Endothelial cell of umbilical vein (primary cell): ENCODE measurements at regions not wholly inside any gene's neighbourhood (a gene's known extent, or its start where the extent isn't known, plus 50 kb on each side); places are given as distances from the start of the nearest gene placed in this dataset.

Experiments used
- BruUV-seq: library from RNA; stranded (reverse); fragments of 400-500 nt; replicated peaks from 2 replicates; lab custom pipeline; 2021; lab: Mats Ljungman, UMichigan
- CTCF ChIA-PET: fragments of 300-600, 350-600 bp; sonication (Branson Sonifier 250); formaldehyde crosslinking; loops from one replicate; lab custom pipeline; 2021; ENCODE audit warnings: antibody characterized with exemption, inconsistent platforms; lab: Charles Lee
- POLR2A ChIA-PET: fragments of 300-600, 350-600 bp; sonication (Branson Sonifier 250); formaldehyde crosslinking; loops from one replicate; lab custom pipeline; 2021; ENCODE audit warnings: antibody characterized with exemption, inconsistent platforms; lab: Charles Lee
- DNase-seq: peaks from one replicate; pipeline ENCODE4 v3.0.0-alpha.2; 2011; ENCODE audit warnings: low read depth, low spot score
- FAIRE-seq: peaks from 2 replicates; lab custom pipeline; 2011; peaks lifted over from hg19 to GRCh38; lab: Jason Lieb, UNC
- H2AFZ ChIP-seq: 2 replicates; pipeline ENCODE4 v1.6.0; 2012; ENCODE audit warnings: low read depth, low read length, control low read depth, inconsistent platforms
- H3K27ac ChIP-seq: 2 replicates; pipeline ENCODE4 v1.5.1; 2011; ENCODE audit warnings: low read depth, mild to moderate bottlenecking, control low read depth, low read length, moderate library complexity; ENCODE audit not compliant: insufficient read depth
- H3K27me3 ChIP-seq, 2 experiments: 2 replicates each; pipeline versions ENCODE4 v1.6.0 to v1.6.1; 2011; ENCODE audit warnings: low read length in 2 of 2, mixed read lengths in 1 of 2; ENCODE audit not compliant: control insufficient read depth in 2 of 2, insufficient read depth in 2 of 2
- H3K36me3 ChIP-seq, 2 experiments: 2 replicates in 1 of 2; 3 replicates in 1 of 2; pipeline ENCODE4 v1.5.1; 2011; ENCODE audit warnings: low read length in 2 of 2, mild to moderate bottlenecking in 1 of 2, moderate library complexity in 1 of 2; ENCODE audit not compliant: control insufficient read depth in 2 of 2, insufficient read depth in 2 of 2; ENCODE audit errors: extremely low read depth in 1 of 2
- H3K4me1 ChIP-seq: 3 replicates; pipeline ENCODE4 v1.5.1; 2011; ENCODE audit warnings: mild to moderate bottlenecking, low read length; ENCODE audit not compliant: control insufficient read depth, insufficient read depth; ENCODE audit errors: extremely low read depth
- H3K4me2 ChIP-seq: 2 replicates; pipeline ENCODE4 v1.6.1; 2011; ENCODE audit warnings: low read length, control low read depth, mixed read lengths; ENCODE audit not compliant: insufficient read depth
- H3K4me3 ChIP-seq, 3 experiments: fragments of 200-600 bp in 1 of 3; sonication (generic), shearing (Covaris generic) in 1 of 3; replicated peaks in 1 of 3; 2 replicates each; pipeline ENCODE4 v1.5.1; 2011 to 2016; ENCODE audit warnings: control low read depth in 3 of 3, low read length in 3 of 3, mild to moderate bottlenecking in 2 of 3, inconsistent platforms in 1 of 3, low read depth in 1 of 3, moderate library complexity in 1 of 3; ENCODE audit not compliant: insufficient read depth in 1 of 3
- H3K79me2 ChIP-seq: 2 replicates; pipeline ENCODE4 v1.6.0; 2012; ENCODE audit warnings: low read length, inconsistent platforms; ENCODE audit not compliant: control insufficient read depth, insufficient read depth
- H3K9ac ChIP-seq: replicated peaks from 2 replicates; pipeline ENCODE3; 2011; ENCODE audit warnings: low read length, control low read depth; ENCODE audit not compliant: insufficient read depth; ENCODE audit errors: extremely low read depth
- H3K9me1 ChIP-seq: replicated peaks from 3 replicates; pipeline ENCODE4 v1.6.0; 2011; ENCODE audit warnings: mild to moderate bottlenecking, low read length; ENCODE audit not compliant: control insufficient read depth, insufficient read depth; ENCODE audit errors: extremely low read depth
- H3K9me3 ChIP-seq: replicated peaks from 2 replicates; pipeline ENCODE4 v1.5.1; 2012; ENCODE audit warnings: low read length, inconsistent platforms; ENCODE audit not compliant: control insufficient read depth, insufficient read depth
- H4K20me1 ChIP-seq: replicated peaks from 2 replicates; pipeline ENCODE3; 2011; ENCODE audit warnings: mild to moderate bottlenecking, low read length; ENCODE audit not compliant: control insufficient read depth, insufficient read depth; ENCODE audit errors: extremely low read depth
- EZH2 ChIP-seq: IDR thresholded peaks from 2 replicates; pipeline ENCODE4 v1.6.1; 2012; ENCODE audit warnings: borderline replicate concordance, low read depth, mild to moderate bottlenecking, moderate library complexity, low read length, inconsistent platforms; ENCODE audit not compliant: severe bottlenecking
- FOS ChIP-seq: IDR thresholded peaks from 2 replicates; pipeline ENCODE4 v1.6.1; 2011; ENCODE audit warnings: mild to moderate bottlenecking, low read length, moderate library complexity, borderline replicate concordance; ENCODE audit not compliant: insufficient read depth
- GATA2 ChIP-seq: IDR thresholded peaks from 2 replicates; pipeline ENCODE4 v1.7.0; 2011; ENCODE audit warnings: low read depth, mild to moderate bottlenecking, moderate library complexity, mixed read lengths, low read length; ENCODE audit not compliant: insufficient read length, insufficient read depth
- JUN ChIP-seq: IDR thresholded peaks from 2 replicates; pipeline ENCODE4 v1.6.1; 2011; ENCODE audit warnings: borderline replicate concordance, low read depth; ENCODE audit not compliant: insufficient read length, insufficient read depth
- MYC ChIP-seq: IDR thresholded peaks from one replicate; pipeline ENCODE4 v1.6.1; 2011; ENCODE audit warnings: mild to moderate bottlenecking, low read depth, low read length
- POLR2A ChIP-seq: IDR thresholded peaks from 2 replicates; pipeline ENCODE4 v1.6.1; 2012; ENCODE audit warnings: low read depth, mild to moderate bottlenecking, control low read depth, low read length
- POLR2AphosphoS5 ChIP-seq: IDR thresholded peaks from 2 replicates; pipeline ENCODE4 v1.6.1; 2012; ENCODE audit warnings: low read depth, mild to moderate bottlenecking, control low read depth, low read length, moderate library complexity; ENCODE audit not compliant: insufficient read depth
- dilution Hi-C: fragments of 300-500 bp; cut with MboI; formaldehyde crosslinking; loops from one replicate; pipeline ENCODE4 v1.15.0; 2019; ENCODE audit warnings: low sequenced_read_pairs; ENCODE audit not compliant: extremely low pct_ligation_motif_present
- intact Hi-C: fragments of 100-400 bp; cut with micrococcal nuclease; formaldehyde crosslinking; loops from one replicate; pipeline ENCODE4 v1.10.0; 2022
- TF ChIP-seq, protein P1 (sequence below): IDR thresholded peaks from 2 replicates; pipeline ENCODE4 v1.6.1; 2011; ENCODE audit not compliant: insufficient read depth, insufficient read length
- TF ChIP-seq, protein P2 (sequence below), 2 donors: IDR thresholded peaks; 1 replicate in 1 of 2; 2 replicates in 1 of 2; pipeline ENCODE4 v1.5.1; 2011; ENCODE audit warnings: low read length in 2 of 2, mild to moderate bottlenecking in 2 of 2, moderate library complexity in 2 of 2, control low read depth in 1 of 2, inconsistent platforms in 1 of 2, low read depth in 1 of 2; ENCODE audit not compliant: insufficient read depth in 1 of 2; ENCODE audit errors: extremely low read depth in 1 of 2

DNA sequence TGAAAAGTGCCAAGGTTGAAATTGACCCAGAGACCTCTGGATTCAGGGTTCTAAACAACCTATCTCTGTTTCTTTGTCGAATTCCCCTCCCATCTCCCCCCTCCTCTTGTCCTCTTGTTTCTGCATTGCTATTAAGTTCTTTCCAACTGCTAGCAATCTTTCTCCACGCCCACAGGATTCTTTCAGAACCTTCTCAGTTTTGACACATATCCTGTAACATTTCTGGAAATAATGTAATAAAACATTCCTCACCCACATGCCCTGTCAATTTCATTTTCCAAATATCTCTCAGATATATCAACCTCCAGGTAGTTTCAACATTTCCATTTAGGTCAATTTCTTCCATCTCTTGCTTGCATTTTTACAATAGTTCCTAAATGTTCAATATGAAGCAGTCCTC, 1105.9 kb downstream of the ARAP2 start:
- no peak overlapping the region for H3K4me3 ChIP-seq
- no peaks in the 10 kb centered on the region for H3K79me2 ChIP-seq
- no peaks in the 10 kb centered on the region for H4K20me1 ChIP-seq
- H2AFZ ChIP-seq = no peak overlapping the region
- DNase-seq (no peak), FAIRE-seq (no peak)
- no peaks in the 10 kb centered on the region for H3K9me1 ChIP-seq
- POLR2A ChIA-PET = no interaction called here
- H3K36me3 ChIP-seq = no peaks in the 10 kb centered on the region
- BruUV-seq = no TSS peak
- no peak overlapping the region for H3K4me2 ChIP-seq
- CTCF ChIA-PET = no interaction called here
- no peak overlapping the region for H3K27ac ChIP-seq
- no peaks in the 10 kb centered on the region for H3K9me3 ChIP-seq
- dilution Hi-C loops = no loop called here
- no peaks in the 10 kb centered on the region for H3K4me1 ChIP-seq
- TF ChIP-seq GATA2 = no peak
- TF ChIP-seq POLR2A = no peak
- TF ChIP-seq JUN = no peak
- no peak for TF ChIP-seq POLR2AphosphoS5
- TF ChIP-seq EZH2 = no peak
- no peak for TF ChIP-seq FOS
- TF ChIP-seq MYC = no peak
- TF ChIP-seq, protein P1, sequence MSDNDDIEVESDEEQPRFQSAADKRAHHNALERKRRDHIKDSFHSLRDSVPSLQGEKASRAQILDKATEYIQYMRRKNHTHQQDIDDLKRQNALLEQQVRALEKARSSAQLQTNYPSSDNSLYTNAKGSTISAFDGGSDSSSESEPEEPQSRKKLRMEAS = no peak
- TF ChIP-seq, protein P2, sequence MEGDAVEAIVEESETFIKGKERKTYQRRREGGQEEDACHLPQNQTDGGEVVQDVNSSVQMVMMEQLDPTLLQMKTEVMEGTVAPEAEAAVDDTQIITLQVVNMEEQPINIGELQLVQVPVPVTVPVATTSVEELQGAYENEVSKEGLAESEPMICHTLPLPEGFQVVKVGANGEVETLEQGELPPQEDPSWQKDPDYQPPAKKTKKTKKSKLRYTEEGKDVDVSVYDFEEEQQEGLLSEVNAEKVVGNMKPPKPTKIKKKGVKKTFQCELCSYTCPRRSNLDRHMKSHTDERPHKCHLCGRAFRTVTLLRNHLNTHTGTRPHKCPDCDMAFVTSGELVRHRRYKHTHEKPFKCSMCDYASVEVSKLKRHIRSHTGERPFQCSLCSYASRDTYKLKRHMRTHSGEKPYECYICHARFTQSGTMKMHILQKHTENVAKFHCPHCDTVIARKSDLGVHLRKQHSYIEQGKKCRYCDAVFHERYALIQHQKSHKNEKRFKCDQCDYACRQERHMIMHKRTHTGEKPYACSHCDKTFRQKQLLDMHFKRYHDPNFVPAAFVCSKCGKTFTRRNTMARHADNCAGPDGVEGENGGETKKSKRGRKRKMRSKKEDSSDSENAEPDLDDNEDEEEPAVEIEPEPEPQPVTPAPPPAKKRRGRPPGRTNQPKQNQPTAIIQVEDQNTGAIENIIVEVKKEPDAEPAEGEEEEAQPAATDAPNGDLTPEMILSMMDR (IDR thresholded peaks at IDR 0.05; ENCODE audit: extremely low read depth in 1 of 2, insufficient read depth in 1 of 2, low read depth in 1 of 2, low read length in 2 of 2) = no peak
- intact Hi-C loops = no loop called here
- no peak overlapping the region for H3K9ac ChIP-seq
- no peaks in the 10 kb centered on the region for H3K27me3 ChIP-seq
